DND-41 (cell line): ENCODE measurements at regions not wholly inside any gene's neighbourhood (a gene's known extent, or its start where the extent isn't known, plus 50 kb on each side); places are given as distances from the start of the nearest gene placed in this dataset.

Source experiments
- CTCF ChIP-seq: IDR thresholded peaks from 2 replicates; pipeline ENCODE4 v1.5.1; 2012; ENCODE audit warnings: borderline replicate concordance, low read length, moderate library complexity, mild to moderate bottlenecking; ENCODE audit not compliant: poor library complexity, severe bottlenecking; ENCODE audit errors: extremely low read depth
- EZH2 ChIP-seq: IDR thresholded peaks from 3 replicates; pipeline ENCODE4 v1.6.1; 2012; ENCODE audit warnings: borderline replicate concordance, low read depth, mild to moderate bottlenecking, moderate library complexity, low read length, inconsistent platforms; ENCODE audit not compliant: severe bottlenecking

- no peak for TF ChIP-seq CTCF
- no peak for TF ChIP-seq EZH2
Observed at GRCh38 chr13:59343132-59343531, 820.6 kb downstream of the DIAPH3 start.
